SK-N-SH (cell line): ENCODE measurements at regions not wholly inside any gene's neighbourhood (a gene's known extent, or its start where the extent isn't known, plus 50 kb on each side); places are given as distances from the start of the nearest gene placed in this dataset.

Experiments
- CTCF ChIA-PET: fragments of 300-600, 350-600 bp; formaldehyde crosslinking; extraction: SDS; loops from one replicate; lab custom pipeline; 2021; lab: Yijun Ruan, JAX
- POLR2A ChIA-PET: fragments of 350-600 bp; sonication (Branson Sonifier 250); formaldehyde crosslinking; extraction: SDS; loops from one replicate; lab custom pipeline; 2020; ENCODE audit warnings: antibody characterized with exemption, inconsistent platforms; lab: Yijun Ruan, JAX
- DNase-seq: peaks from one replicate; pipeline ENCODE4 v3.0.0; 2012
- H2AFZ ChIP-seq: fragments of 200-600 bp; sonication (generic); 2 replicates; pipeline ENCODE4 v1.8.1; 2016; ENCODE audit warnings: antibody characterized with exemption, mild to moderate bottlenecking, low read depth
- H3F3A ChIP-seq: fragments of 200-600 bp; sonication (generic); replicated peaks from 2 replicates; pipeline ENCODE3; 2016; ENCODE audit warnings: antibody characterized with exemption, mild to moderate bottlenecking; ENCODE audit not compliant: insufficient read depth
- H3K27ac ChIP-seq, 2 experiments: fragments of 200-500 bp in 1 of 2; fragments of 200-600 bp in 1 of 2; sonication (Bioruptor generic) in 1 of 2; sonication (generic), shearing (Covaris generic) in 1 of 2; 2 replicates each; pipeline versions ENCODE4 v1.5.1 to v1.6.1; 2014 to 2016; ENCODE audit warnings: low read depth in 2 of 2, inconsistent platforms in 1 of 2, low read length in 1 of 2, mild to moderate bottlenecking in 1 of 2, mixed read lengths in 1 of 2
- H3K27me3 ChIP-seq: fragments of 200-600 bp; sonication (generic), shearing (Covaris generic); 2 replicates; pipeline ENCODE4 v1.6.1; 2016; ENCODE audit warnings: mixed run types; ENCODE audit not compliant: insufficient read depth
- H3K36me3 ChIP-seq, 2 experiments: fragments of 200-500 bp in 1 of 2; fragments of 200-600 bp in 1 of 2; sonication (Bioruptor generic) in 1 of 2; sonication (generic) in 1 of 2; replicated peaks in 1 of 2; 2 replicates each; pipeline versions ENCODE3 to v1.5.1; 2014 to 2016; ENCODE audit warnings: low read length in 1 of 2, mild to moderate bottlenecking in 1 of 2; ENCODE audit not compliant: insufficient read depth in 2 of 2, control insufficient read depth in 1 of 2
- H3K4me1 ChIP-seq, 2 experiments: fragments of 200-500 bp in 1 of 2; fragments of 200-600 bp in 1 of 2; sonication (Bioruptor generic) in 1 of 2; sonication (generic), shearing (Covaris generic) in 1 of 2; 2 replicates each; pipeline versions ENCODE4 v1.5.1 to v1.6.1; 2014 to 2016; ENCODE audit warnings: low read depth in 1 of 2, low read length in 1 of 2, mixed run types in 1 of 2; ENCODE audit not compliant: insufficient read depth in 2 of 2, control insufficient read depth in 1 of 2
- H3K4me2 ChIP-seq: fragments of 200-600 bp; sonication (generic), shearing (Covaris generic); 2 replicates; pipeline ENCODE4 v1.6.1; 2017; ENCODE audit warnings: mixed run types
- H3K4me3 ChIP-seq, 2 experiments: fragments of 200-500 bp in 1 of 2; fragments of 200-600 bp in 1 of 2; sonication (Bioruptor generic) in 1 of 2; sonication (generic), shearing (Covaris generic) in 1 of 2; 2 replicates each; pipeline versions ENCODE4 v1.5.1 to v1.8.1; 2014 to 2016; ENCODE audit warnings: low read depth in 2 of 2, inconsistent platforms in 1 of 2, low read length in 1 of 2, mild to moderate bottlenecking in 1 of 2, mixed read lengths in 1 of 2, moderate library complexity in 1 of 2
- H3K79me2 ChIP-seq: fragments of 200-600 bp; sonication (generic); 2 replicates; pipeline ENCODE4 v1.8.1; 2017; ENCODE audit warnings: mild to moderate bottlenecking; ENCODE audit not compliant: insufficient read depth
- H3K9ac ChIP-seq: fragments of 200-600 bp; sonication (generic); 2 replicates; pipeline ENCODE4 v1.6.1; 2017; ENCODE audit warnings: mixed run types
- H3K9me2 ChIP-seq: fragments of 200-600 bp; sonication (generic); 2 replicates; pipeline ENCODE4 v1.6.1; 2017; ENCODE audit warnings: mixed run types
- H3K9me3 ChIP-seq: fragments of 200-600 bp; sonication (generic); 2 replicates; pipeline ENCODE4 v1.6.1; 2017; ENCODE audit warnings: mixed run types, mild to moderate bottlenecking, moderate library complexity
- H4K20me1 ChIP-seq: fragments of 200-600 bp; sonication (generic); 2 replicates; pipeline ENCODE4 v1.6.1; 2017; ENCODE audit warnings: mild to moderate bottlenecking, mixed run types; ENCODE audit not compliant: insufficient read depth
- EP300 ChIP-seq, 2 experiments: IDR thresholded peaks; 2 replicates each; pipeline versions ENCODE4 v1.4.0 to v1.6.1; 2012; ENCODE audit warnings: borderline replicate concordance in 1 of 2, low read depth in 1 of 2, low read length in 1 of 2
- EZH2phosphoT487 ChIP-seq: fragments of 200-600 bp; sonication (generic); IDR thresholded peaks from 2 replicates; pipeline ENCODE4 v1.6.1; 2017; ENCODE audit warnings: low read depth, mixed run types, mild to moderate bottlenecking, antibody characterized with exemption, moderate library complexity, borderline replicate concordance
- FOSL2 ChIP-seq: IDR thresholded peaks from 2 replicates; pipeline ENCODE4 v1.4.0; 2012; ENCODE audit warnings: low read depth, mild to moderate bottlenecking, moderate library complexity, borderline replicate concordance
- MEF2A ChIP-seq: IDR thresholded peaks from 2 replicates; pipeline ENCODE4 v1.4.0; 2012; ENCODE audit warnings: low read depth, borderline replicate concordance
- MXI1 ChIP-seq: IDR thresholded peaks from 2 replicates; pipeline ENCODE4 v1.6.1; 2012; ENCODE audit warnings: mild to moderate bottlenecking, low read depth, low read length, improper control_type of control experiment
- NFIC ChIP-seq: IDR thresholded peaks from 2 replicates; pipeline ENCODE4 v1.4.0; 2012; ENCODE audit warnings: borderline replicate concordance
- RCOR1 ChIP-seq: fragments of 150-350 bp; IDR thresholded peaks from 2 replicates; pipeline ENCODE4 v1.6.1; 2017; ENCODE audit warnings: antibody characterized with exemption, low read length
- RFX5 ChIP-seq: IDR thresholded peaks from 2 replicates; pipeline ENCODE4 v1.6.1; 2012; ENCODE audit warnings: mild to moderate bottlenecking, improper control_type of control experiment, low read length
- SIN3A ChIP-seq: IDR thresholded peaks from 2 replicates; pipeline ENCODE4 v1.6.1; 2012; ENCODE audit warnings: low read depth, mild to moderate bottlenecking, low read length, moderate library complexity, borderline replicate concordance
- SMC3 ChIP-seq: IDR thresholded peaks from 2 replicates; pipeline ENCODE4 v1.6.1; 2012; ENCODE audit warnings: low read depth, low read length, improper control_type of control experiment
- TCF12 ChIP-seq: IDR thresholded peaks from 2 replicates; pipeline ENCODE4 v1.4.0; 2012
- USF2 ChIP-seq: fragments of 150-350 bp; IDR thresholded peaks from 2 replicates; pipeline ENCODE4 v1.6.1; 2017; ENCODE audit warnings: antibody characterized with exemption, low read length, low read depth, borderline replicate concordance
- YY1 ChIP-seq: IDR thresholded peaks from 2 replicates; pipeline ENCODE4 v1.4.0; 2012; ENCODE audit warnings: low read depth, mild to moderate bottlenecking
- WGBS: methylation state at CpG from one replicate; pipeline ENCODE4 v1.1.6; 2017; ENCODE audit warnings: low lambda C conversion rate; 5-methylcytosine and 5-hydroxymethylcytosine counted together

GRCh38 chr5:174188295-174188694, 142.8 kb downstream of the NSG2 start:
- 9% methylated on average over 1 of the region's 1 CpG for WGBS
- no peaks in the 10 kb centered on the region for H3K9me3 ChIP-seq
- TF ChIP-seq MEF2A (no peak), NFIC (no peak), EZH2phosphoT487 (no peak), USF2 (no peak), RFX5 (no peak), SIN3A (no peak), YY1 (no peak), SMC3 (no peak), RCOR1 (no peak), FOSL2 (no peak)
- no peaks in the 10 kb centered on the region for H3K79me2 ChIP-seq
- ChIA-PET CTCF (interaction anchor here (0.5 to 1.1 kb wide), 2 partner anchors 143 to 181 kb away, joined by 3 to 4 read pairs; partner anchors contain the start of gene NSG2), POLR2A (no interaction called here)
- H3K27me3 ChIP-seq = no peaks in the 10 kb centered on the region
- peaks cover 0 to 60% of the 10 kb centered on the region in 2 experiments; a peak in 2 of 4 replicates for H3K4me1 ChIP-seq
- H3K27ac ChIP-seq = peak overlapping the region in 1 of 2 experiments; percentile 98; a peak in 2 of 4 replicates
- no peaks in the 10 kb centered on the region for H3K9me2 ChIP-seq
- H3K4me3 ChIP-seq = no peak overlapping the region
- no peaks in the 10 kb centered on the region for H4K20me1 ChIP-seq
- no peak overlapping the region for H3K9ac ChIP-seq
- no peak for DNase-seq
- H3F3A ChIP-seq = no peaks in the 10 kb centered on the region
- H3K36me3 ChIP-seq = no peaks in the 10 kb centered on the region
- no peak overlapping the region for H3K4me2 ChIP-seq
- no peak overlapping the region for H2AFZ ChIP-seq

- H3K79me2 ChIP-seq = no peaks in the 10 kb centered on the region
- CTCF ChIA-PET = interaction anchor here (0.6 to 0.8 kb wide), 2 partner anchors 10 to 52 kb away, joined by 3 read pairs; no protein-coding TSS in a partner anchor
- peaks cover 0 to 61% of the 10 kb centered on the region in 2 experiments; a peak in 2 of 4 replicates for H3K4me1 ChIP-seq
- H3F3A ChIP-seq = no peaks in the 10 kb centered on the region
- POLR2A ChIA-PET = interaction anchor here (0.6 to 1.6 kb wide), 2 partner anchors 122 to 385 kb away, joined by 3 to 5 read pairs; no protein-coding TSS in a partner anchor
- peak in 1 of 2 experiments; percentile 40; a peak in 2 of 4 replicates for TF ChIP-seq EP300 (IDR thresholded peaks at IDR 0.05; ENCODE audit: borderline replicate concordance in 1 of 2, low read depth in 1 of 2, low read length in 1 of 2)
- TF ChIP-seq MXI1 = 0 out of 2 replicates have a peak, but pooled peaks have one; percentile 26
- no peak for TF ChIP-seq TCF12
- TF ChIP-seq, all 33 proteins: peak for 2
- WGBS = 23% methylated on average over 18 of the region's 19 CpGs
- DNase-seq = peak; percentile 75
- Histone ChIP-seq H3K9me3 (no peaks in the 10 kb centered on the region), H3K4me3 (no peak overlapping the region), H3K36me3 (no peaks in the 10 kb centered on the region), H4K20me1 (no peaks in the 10 kb centered on the region), H3K27me3 (no peaks in the 10 kb centered on the region), H3K4me2 (no peak overlapping the region), H3K27ac (peak overlapping the region in 1 of 2 experiments; percentile 98; a peak in 2 of 4 replicates), H3K9ac (no peak overlapping the region), H2AFZ (no peak overlapping the region), H3K9me2 (no peaks in the 10 kb centered on the region)
These were observed 144.4 kb downstream of the NSG2 start for GRCh38 chr5:174189654-174190541.
